OCI-LY1 (cell line): ENCODE measurements at regions not wholly inside any gene's neighbourhood (a gene's known extent, or its start where the extent isn't known, plus 50 kb on each side); places are given as distances from the start of the nearest gene placed in this dataset.
"Not testable (repeated sequence)": the region's sequence is repeated elsewhere in the genome, so short reads cannot be mapped to it uniquely, and the experiment has no call there.

ENCODE experiments used
- H2AFZ ChIP-seq: fragments of 200-600 bp; sonication (generic), shearing (Covaris generic); 2 replicates; pipeline ENCODE4 v1.6.0; 2014; ENCODE audit warnings: antibody characterized with exemption, mild to moderate bottlenecking, low read length
- H3F3A ChIP-seq: fragments of 200-600 bp; sonication (generic), shearing (Covaris generic); 2 replicates; pipeline ENCODE4 v1.6.0; 2014; ENCODE audit warnings: mild to moderate bottlenecking, antibody characterized with exemption, low read length, moderate library complexity; ENCODE audit not compliant: insufficient read depth
- H3K27ac ChIP-seq: fragments of 200-600 bp; sonication (generic); 2 replicates; pipeline ENCODE4 v1.5.1; 2014; ENCODE audit warnings: low read length, mixed run types, mild to moderate bottlenecking, low read depth; ENCODE audit not compliant: poor library complexity, severe bottlenecking
- H3K27me3 ChIP-seq: fragments of 200-600 bp; sonication (generic); 2 replicates; pipeline ENCODE4 v1.6.0; 2014; ENCODE audit warnings: antibody characterized with exemption, mild to moderate bottlenecking, low read length, moderate library complexity; ENCODE audit not compliant: insufficient read depth
- H3K36me3 ChIP-seq: fragments of 200-600 bp; sonication (generic); 2 replicates; pipeline ENCODE4 v1.6.1; 2014; ENCODE audit warnings: mild to moderate bottlenecking, antibody characterized with exemption, low read length, moderate library complexity, mixed read lengths; ENCODE audit not compliant: insufficient read depth
- H3K4me1 ChIP-seq: fragments of 200-600 bp; sonication (generic); 2 replicates; pipeline ENCODE4 v1.5.1; 2014; ENCODE audit warnings: mild to moderate bottlenecking, low read length, moderate library complexity; ENCODE audit not compliant: insufficient read depth, severe bottlenecking
- H3K4me2 ChIP-seq: fragments of 200-600 bp; sonication (generic), shearing (Covaris generic); 2 replicates; pipeline ENCODE4 v1.6.1; 2014; ENCODE audit warnings: low read length
- H3K4me3 ChIP-seq: fragments of 200-600 bp; sonication (generic); 2 replicates; pipeline ENCODE4 v1.5.1; 2014; ENCODE audit warnings: low read length, low read depth, mild to moderate bottlenecking, mixed read lengths; ENCODE audit not compliant: poor library complexity, severe bottlenecking
- H3K79me2 ChIP-seq: fragments of 200-600 bp; shearing (Covaris generic); 2 replicates; pipeline ENCODE4 v1.6.1; 2016; ENCODE audit warnings: mixed run types, low read length, mixed read lengths; ENCODE audit not compliant: insufficient read depth
- H3K9ac ChIP-seq: fragments of 200-600 bp; sonication (generic), shearing (Covaris generic); 2 replicates; pipeline ENCODE4 v1.6.1; 2014; ENCODE audit warnings: mild to moderate bottlenecking, low read length, mixed read lengths
- H3K9me2 ChIP-seq: fragments of 200-600 bp; sonication (generic), shearing (Covaris generic); 2 replicates; pipeline ENCODE4 v1.6.1; 2014; ENCODE audit warnings: low read depth, mild to moderate bottlenecking, low read length, mixed read lengths
- H3K9me3 ChIP-seq: fragments of 200-600 bp; shearing (Covaris generic); 2 replicates; pipeline ENCODE4 v1.6.1; 2014; ENCODE audit warnings: low read length, mixed read lengths
- H4K20me1 ChIP-seq: fragments of 200-600 bp; sonication (generic), shearing (Covaris generic); 2 replicates; pipeline ENCODE4 v1.6.0; 2016; ENCODE audit warnings: mild to moderate bottlenecking, low read length; ENCODE audit not compliant: insufficient read depth

DNA sequence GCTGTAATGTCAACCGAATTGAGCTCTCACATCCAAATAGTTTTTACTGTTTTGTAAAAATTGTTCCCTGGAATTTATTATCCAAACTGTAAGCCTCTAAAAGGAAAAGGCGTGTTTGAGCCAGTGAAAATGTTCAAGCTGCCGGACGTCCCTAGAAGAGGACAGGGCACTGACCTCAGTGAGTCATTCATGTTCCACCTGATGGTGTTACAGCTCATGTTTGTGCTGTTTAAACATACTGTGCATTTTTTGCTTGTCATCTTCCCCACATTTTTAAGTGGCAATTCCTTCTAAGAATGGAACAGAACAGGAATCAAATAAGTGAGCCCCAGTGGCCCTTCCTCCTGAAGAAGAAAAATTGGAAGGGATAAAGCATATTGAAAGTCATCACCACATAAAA lies 239.6 kb downstream of the ZNF37A start:
- not testable (repeated sequence) for H4K20me1 ChIP-seq, H3F3A ChIP-seq, H3K36me3 ChIP-seq, H3K4me1 ChIP-seq, H3K27ac ChIP-seq, H3K4me3 ChIP-seq, H3K9me3 ChIP-seq, H3K27me3 ChIP-seq, H3K9ac ChIP-seq, H2AFZ ChIP-seq, H3K9me2 ChIP-seq, H3K4me2 ChIP-seq, H3K79me2 ChIP-seq

DNA sequence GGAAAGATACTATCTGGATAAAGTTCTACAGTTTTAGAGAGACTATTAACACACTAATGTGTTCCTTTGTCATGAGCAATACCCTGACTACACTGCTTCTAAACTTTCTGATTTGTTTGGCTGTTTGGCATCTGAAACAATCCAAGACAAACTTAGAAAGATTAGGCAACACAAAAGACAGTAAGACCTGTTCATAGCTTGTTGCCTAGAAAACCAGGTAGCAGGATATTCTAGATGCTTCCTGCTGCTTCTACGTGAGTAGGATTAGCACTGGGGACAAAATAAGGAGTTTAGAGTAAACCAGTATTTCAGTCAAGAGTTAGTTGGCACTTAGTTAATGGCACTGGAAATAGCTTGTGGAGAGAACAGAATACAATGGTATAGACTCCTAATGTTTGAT lies 256.5 kb downstream of the ZNF37A start:
- not testable (repeated sequence) for H3K9me2 ChIP-seq, H3K4me1 ChIP-seq, H3K27me3 ChIP-seq, H3K79me2 ChIP-seq, H3K27ac ChIP-seq, H3F3A ChIP-seq, H4K20me1 ChIP-seq, H3K4me2 ChIP-seq, H3K4me3 ChIP-seq, H3K36me3 ChIP-seq, H3K9ac ChIP-seq, H3K9me3 ChIP-seq, H2AFZ ChIP-seq

DNA sequence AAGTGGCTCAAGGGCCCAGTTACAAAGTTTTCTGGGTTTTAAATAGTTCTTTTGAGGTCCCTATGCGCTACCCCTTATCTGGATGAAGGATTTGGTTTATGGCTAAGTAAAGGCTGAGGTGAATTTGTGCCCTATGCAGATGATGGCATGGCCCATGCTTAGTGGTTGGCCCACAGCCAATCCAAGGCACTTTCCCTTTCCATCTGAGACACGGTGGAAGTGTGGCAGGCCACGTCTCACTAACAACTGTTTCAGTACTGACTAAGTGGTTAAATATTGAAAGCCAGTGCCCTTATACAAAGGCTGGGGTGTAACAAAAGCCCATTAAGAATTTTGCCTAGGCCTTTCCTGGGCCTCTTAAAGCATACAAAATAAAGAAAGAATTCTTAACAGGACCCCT lies 260.3 kb downstream of the ZNF37A start:
- H3K27me3 ChIP-seq, H3F3A ChIP-seq, H3K4me2 ChIP-seq, H3K79me2 ChIP-seq, H3K4me3 ChIP-seq, H3K9ac ChIP-seq, H3K36me3 ChIP-seq, H3K9me2 ChIP-seq, H3K4me1 ChIP-seq, H3K9me3 ChIP-seq, H4K20me1 ChIP-seq, H2AFZ ChIP-seq, H3K27ac ChIP-seq: not testable (repeated sequence)

DNA sequence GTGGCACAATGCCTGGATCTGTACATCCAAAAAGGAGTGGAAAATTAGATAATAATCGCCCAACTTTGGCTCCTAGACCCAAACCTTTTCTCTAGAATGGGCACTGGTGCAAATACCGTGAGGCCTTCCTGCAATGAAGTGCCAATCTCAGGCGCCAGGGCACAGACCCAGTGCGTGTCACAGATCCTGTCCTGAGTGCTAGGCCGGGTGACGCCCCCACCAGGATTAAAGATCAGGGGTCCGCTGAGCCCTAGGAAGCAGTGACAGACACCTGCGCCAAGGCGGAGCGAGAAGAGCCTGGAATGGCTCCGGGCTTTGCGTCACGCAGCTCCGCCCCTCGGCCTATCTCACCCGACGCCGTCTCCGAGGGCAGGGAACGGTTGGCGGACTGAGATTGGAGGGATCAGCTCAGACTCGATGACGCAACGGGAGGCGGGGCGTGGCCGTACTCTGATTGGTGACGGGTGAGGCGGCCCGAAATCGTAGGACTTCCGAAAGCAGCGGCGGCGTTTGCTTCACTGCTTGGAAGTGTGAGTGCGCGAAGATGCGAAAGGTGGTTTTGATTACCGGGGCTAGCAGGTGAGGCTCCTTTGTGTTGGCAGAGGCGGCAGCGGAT lies 261.9 kb downstream of the ZNF37A start:
- H3K36me3 ChIP-seq, H3K79me2 ChIP-seq, H3K4me1 ChIP-seq, H3K9me3 ChIP-seq, H4K20me1 ChIP-seq, H3K27me3 ChIP-seq, H2AFZ ChIP-seq, H3K9me2 ChIP-seq, H3F3A ChIP-seq: not testable (repeated sequence)
- Histone ChIP-seq H3K9ac (peak overlapping the region; percentile 68; the same call in 1 of the 2 replicates), H3K27ac (peak overlapping the region; percentile 55), H3K4me3 (peak overlapping the region; percentile 62), H3K4me2 (peak overlapping the region; percentile 64)

DNA sequence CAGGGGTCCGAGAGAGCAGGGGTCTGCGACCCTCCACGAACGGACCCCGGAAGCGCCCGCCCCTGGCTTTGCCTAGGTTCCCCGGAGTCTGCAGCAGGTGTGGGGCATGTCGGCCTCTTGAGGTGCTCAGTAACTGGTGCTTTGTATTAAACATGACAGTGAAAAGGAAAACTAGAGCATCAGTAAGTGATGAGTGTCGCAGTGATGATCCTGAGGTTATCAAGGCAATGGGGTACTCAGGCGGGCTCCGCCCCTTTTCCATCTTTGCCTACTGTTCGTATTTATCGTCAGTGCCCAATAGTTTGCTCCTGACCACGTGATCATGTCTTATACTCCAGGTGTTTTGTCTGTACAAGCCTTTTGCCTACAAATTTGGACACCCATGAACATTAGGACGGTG lies 262.4 kb downstream of the ZNF37A start:
- not testable (repeated sequence) for H2AFZ ChIP-seq, H3K9me2 ChIP-seq, H3K79me2 ChIP-seq, H3F3A ChIP-seq, H4K20me1 ChIP-seq, H3K36me3 ChIP-seq, H3K9me3 ChIP-seq, H3K27me3 ChIP-seq, H3K4me1 ChIP-seq
- peak overlapping the region; percentile 66; the same call in 1 of the 2 replicates for H3K4me2 ChIP-seq
- peak overlapping the region; percentile 51; the same call in 1 of the 2 replicates for H3K9ac ChIP-seq
- H3K4me3 ChIP-seq = peak overlapping the region; percentile 62
- H3K27ac ChIP-seq = peak overlapping the region; percentile 47

DNA sequence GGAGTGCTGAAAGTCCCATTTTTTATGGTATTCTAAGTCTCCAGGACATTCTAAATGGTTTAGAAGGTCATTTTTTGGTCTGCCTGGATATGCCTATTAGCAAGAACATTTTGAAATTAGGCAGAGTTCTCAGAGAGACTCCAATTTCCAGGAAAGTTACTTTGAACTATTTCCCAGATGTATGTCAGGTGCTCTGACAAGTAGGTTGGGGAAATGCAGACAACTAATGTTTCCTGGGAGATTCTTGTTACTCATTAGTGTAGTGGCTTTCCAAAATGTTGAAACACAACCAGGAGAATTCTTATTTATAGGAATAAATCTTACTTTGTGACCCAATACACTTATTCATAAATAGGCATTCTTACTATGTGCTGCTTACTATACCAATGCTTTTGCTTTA lies 268.4 kb downstream of the ZNF37A start:
- H3K27ac ChIP-seq, H3K27me3 ChIP-seq, H3K36me3 ChIP-seq, H3K79me2 ChIP-seq, H3K9ac ChIP-seq, H3K4me2 ChIP-seq, H3F3A ChIP-seq, H4K20me1 ChIP-seq, H2AFZ ChIP-seq, H3K4me1 ChIP-seq, H3K9me2 ChIP-seq, H3K9me3 ChIP-seq, H3K4me3 ChIP-seq: not testable (repeated sequence)

DNA sequence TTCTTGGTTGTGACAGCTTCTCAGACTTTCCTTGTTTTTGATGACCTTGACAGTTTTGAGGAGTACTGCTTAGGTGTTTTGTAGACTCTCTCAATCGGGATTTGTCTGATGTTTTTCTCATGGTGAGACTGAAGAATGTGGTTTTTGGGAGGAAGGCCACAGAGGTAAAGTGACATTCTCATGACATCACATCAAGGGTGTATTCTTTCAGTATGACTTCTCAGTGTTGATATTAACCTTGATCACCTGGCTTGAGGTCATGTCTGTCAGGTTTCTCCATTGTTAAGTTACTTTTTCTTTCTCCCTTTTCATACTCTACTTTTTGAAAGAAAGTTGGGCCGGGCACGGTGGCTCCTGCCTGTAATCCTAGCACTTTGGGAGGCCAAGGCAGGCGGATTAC lies 269.9 kb downstream of the ZNF37A start:
- H3K79me2 ChIP-seq, H3K4me1 ChIP-seq, H4K20me1 ChIP-seq, H3K4me3 ChIP-seq, H3K9ac ChIP-seq, H2AFZ ChIP-seq, H3K36me3 ChIP-seq, H3K4me2 ChIP-seq, H3K9me3 ChIP-seq, H3K27ac ChIP-seq, H3F3A ChIP-seq, H3K27me3 ChIP-seq, H3K9me2 ChIP-seq: not testable (repeated sequence)
